Loucy (cell line): ENCODE measurements at regions not wholly inside any gene's neighbourhood (a gene's known extent, or its start where the extent isn't known, plus 50 kb on each side); places are given as distances from the start of the nearest gene placed in this dataset.

Experiments
- CTCF ChIP-seq: fragments of 200-600 bp; sonication (generic); conservative IDR thresholded peaks from 2 replicates; pipeline ENCODE4 v1.5.1; 2014; ENCODE audit warnings: mild to moderate bottlenecking, antibody characterized with exemption, low read length
- EZH2phosphoT487 ChIP-seq: fragments of 200-600 bp; IDR thresholded peaks from 2 replicates; pipeline ENCODE4 v1.6.1; 2018; ENCODE audit warnings: antibody characterized with exemption, mild to moderate bottlenecking, moderate library complexity, borderline replicate concordance

- TF ChIP-seq CTCF (no peak), EZH2phosphoT487 (no peak)
Measured at GRCh38 chr4:181249031-181249430, 994.2 kb upstream of the TENM3 start.
